ENCODE measurements at regions not wholly inside any gene's neighbourhood (a gene's known extent, or its start where the extent isn't known, plus 50 kb on each side); places are given as distances from the start of the nearest gene placed in this dataset.
"Not testable (repeated sequence)": the region's sequence is repeated elsewhere in the genome, so short reads cannot be mapped to it uniquely, and the experiment has no call there.

DNA sequence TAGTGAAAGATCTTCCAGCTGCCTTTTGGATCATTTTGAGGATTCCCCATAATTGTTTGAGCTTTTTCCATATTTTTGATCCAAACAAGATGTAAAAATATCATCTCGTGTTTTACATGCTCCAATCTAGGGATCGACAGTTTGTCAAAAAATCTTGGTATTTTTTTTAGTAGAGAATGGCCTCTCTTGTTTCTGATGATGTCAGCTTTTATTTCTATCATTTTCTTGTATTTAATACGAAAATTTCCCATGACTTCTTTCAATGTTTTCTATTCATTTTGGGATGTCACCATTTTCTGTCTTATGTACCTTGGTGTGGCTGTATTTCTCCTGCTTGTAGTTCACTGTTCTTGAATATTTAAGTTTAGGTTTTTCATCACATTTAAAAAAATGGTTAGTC lies 812.0 kb upstream of the NCAM2 start:
- TF ChIP-seq ZFX (IDR thresholded peaks at IDR 0.05): no peak
- TF ChIP-seq CTCF (conservative IDR thresholded peaks at IDR 0.05): no peak

DNA sequence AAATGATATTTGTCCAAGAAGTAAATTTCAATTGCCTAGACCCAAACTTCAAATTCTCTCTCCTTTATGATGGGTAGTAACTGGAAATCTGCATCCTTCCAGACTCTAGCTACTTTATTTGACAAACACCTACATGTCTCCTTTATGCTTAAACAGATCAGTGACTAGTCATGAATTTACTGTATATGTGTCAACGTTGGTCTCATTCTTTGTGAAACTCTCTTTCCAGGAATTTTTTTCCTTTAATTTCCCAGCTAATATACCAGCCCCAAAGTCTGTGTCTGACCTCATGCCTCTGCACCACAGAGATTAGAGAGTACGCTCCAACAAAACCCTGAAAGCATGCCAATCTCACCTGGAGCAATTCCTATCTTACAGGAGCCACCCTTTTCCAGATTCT lies 811.2 kb upstream of the NCAM2 start:
- H3K27ac ChIP-seq: no peak overlapping the region
- TF ChIP-seq ZFX (IDR thresholded peaks at IDR 0.05): no peak
- no peak for TF ChIP-seq CTCF (conservative IDR thresholded peaks at IDR 0.05)

More for the DNA sequence above, 812.0 kb upstream of the NCAM2 start:
- H3K27ac ChIP-seq: no peak overlapping the region

DNA sequence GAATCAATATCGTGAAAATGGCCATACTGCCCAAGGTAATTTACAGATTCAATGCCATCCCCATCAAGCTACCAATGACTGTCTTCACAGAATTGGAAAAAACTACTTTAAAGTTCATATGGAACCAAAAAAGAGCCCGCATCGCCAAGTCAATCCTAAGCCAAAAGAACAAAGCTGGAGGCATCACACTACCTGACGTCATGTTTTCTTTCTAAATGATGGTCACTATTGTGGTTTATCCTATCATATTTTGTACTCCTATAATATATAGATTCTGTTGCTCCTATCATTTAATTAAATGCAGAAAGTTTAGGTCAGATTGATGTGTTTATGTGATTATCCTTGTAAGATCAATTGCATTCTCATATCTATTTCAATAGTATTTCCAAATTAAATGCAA lies 796.9 kb upstream of the NCAM2 start:
- not testable (repeated sequence) for H3K27ac ChIP-seq

DNA sequence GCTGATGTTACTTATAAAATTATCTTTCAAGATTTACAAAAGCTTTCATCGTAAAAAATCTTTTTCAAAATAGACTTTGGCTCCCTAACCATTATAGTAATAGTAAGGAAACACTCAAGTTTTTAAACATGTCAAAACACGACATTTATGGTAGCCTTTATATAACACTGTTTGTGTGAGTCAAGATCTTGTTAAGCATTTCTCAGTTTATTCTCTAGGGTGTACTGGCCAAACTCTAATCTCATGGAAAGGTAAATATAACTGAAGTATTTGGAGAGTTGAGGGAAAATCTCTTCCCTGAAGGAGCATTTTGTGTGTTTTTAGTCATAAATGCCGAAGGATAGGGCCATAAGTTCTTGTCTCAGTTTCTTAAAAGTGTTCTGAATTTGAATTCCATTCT lies 790.9 kb upstream of the NCAM2 start:
- TF ChIP-seq ZFX (IDR thresholded peaks at IDR 0.05) (no peak), CTCF (conservative IDR thresholded peaks at IDR 0.05) (no peak)
- H3K27ac ChIP-seq: no peak overlapping the region

DNA sequence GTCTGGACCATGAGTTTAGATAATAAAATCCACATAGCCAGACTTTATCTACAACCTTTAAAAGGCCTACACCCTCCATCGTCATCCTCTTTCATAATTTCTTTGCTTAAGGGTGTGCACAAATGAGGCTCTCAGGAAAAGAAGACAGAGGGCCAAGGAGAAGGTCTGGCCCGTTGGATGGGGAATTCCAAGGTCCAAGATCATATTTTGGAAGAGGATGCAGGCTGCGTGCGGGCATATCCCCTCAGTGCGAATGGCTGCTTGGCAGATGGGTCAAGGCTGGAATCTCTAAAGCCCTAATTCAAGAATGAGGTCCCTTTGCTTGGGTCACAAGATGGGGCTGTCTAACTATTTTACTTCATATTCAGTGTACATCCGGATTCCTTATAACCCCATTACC lies 782.2 kb upstream of the NCAM2 start:
- TF ChIP-seq ZFX (IDR thresholded peaks at IDR 0.05): no peak
- no peak for TF ChIP-seq CTCF (conservative IDR thresholded peaks at IDR 0.05)
- H3K27ac ChIP-seq: no peak overlapping the region

DNA sequence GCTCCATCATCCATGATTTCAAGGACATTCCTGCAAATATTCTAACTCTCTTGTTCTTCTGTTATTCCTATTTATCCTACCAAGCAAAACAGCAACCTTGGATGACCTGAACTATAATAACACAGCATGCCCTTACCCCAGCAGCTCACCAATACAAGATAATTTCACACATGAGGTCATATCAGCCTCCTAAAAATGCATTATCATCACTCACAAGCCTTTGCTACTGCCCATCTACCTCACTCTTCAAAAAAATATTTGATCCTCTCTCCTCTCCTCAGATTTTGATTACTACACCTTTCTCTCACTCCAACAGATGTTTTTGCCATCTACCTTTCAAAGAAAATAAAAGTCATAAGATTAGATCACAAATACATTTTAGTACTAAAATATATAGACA lies 777.6 kb upstream of the NCAM2 start:
- H3K27ac ChIP-seq: no peak overlapping the region
- TF ChIP-seq CTCF (conservative IDR thresholded peaks at IDR 0.05) (no peak), ZFX (IDR thresholded peaks at IDR 0.05) (no peak)

DNA sequence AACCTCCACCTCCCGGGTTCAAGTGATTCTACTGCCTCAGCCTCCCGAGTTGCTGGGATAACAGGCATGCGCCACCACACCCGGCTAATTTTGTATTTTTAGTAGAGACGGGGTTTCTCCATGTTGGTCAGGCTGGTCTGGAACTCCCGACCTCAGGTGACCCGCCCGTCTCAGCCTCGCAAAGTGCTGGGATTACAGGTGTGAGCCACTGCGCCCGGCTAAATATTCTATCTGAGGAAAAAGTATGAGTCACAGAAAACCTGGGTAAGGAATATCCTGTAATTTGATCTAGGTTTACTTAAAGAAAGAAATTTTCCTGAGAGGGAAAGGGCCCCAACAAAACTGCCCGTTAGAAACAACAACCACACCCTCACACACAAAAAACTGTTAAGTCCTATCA lies 776.2 kb upstream of the NCAM2 start:
- not testable (repeated sequence) for H3K27ac ChIP-seq

DNA sequence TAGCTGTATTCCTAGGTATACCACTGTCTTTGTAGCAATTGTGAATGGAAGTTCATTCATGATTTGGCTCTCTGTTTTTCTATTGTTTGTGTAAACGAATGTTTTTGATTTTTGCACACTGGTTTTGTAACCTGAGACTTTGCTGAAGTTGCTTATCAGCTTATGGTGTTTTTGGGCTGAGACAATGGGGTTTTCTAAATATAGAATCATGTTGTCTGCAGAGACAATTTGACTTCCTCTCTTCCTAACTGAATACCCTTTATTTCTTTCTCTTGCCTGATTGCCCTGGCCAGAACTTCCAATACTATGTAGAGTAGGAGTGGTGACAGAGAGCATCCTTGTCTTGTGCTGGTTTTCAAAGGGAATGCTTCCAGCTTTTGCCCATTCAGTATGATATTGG lies 761.6 kb upstream of the NCAM2 start:
- H3K27ac ChIP-seq: not testable (repeated sequence)

DNA sequence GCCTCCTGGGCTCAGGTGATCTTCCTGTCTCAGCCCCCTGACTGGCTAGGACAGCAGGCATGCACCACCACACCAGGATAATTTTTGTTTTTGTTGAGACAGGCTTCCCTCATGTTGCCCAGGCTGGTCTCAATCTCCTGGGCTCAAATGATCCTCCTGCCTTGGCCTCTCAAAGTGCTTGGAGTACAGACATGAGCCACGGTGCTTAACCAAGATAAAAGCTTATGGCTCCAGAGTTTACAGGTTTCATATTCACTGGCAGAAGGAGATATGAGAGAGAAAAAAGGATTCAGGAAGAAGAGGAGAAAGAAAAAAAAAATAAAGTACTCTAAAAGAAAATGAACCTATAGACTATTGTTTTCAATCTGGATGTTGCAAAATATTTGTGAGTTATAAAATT lies 748.8 kb upstream of the NCAM2 start:
- no peak overlapping the region for H3K27ac ChIP-seq
- no peak for TF ChIP-seq ZFX (IDR thresholded peaks at IDR 0.05)
- TF ChIP-seq CTCF (conservative IDR thresholded peaks at IDR 0.05): no peak
